ENCODE measurements at regions not wholly inside any gene's neighbourhood (a gene's known extent, or its start where the extent isn't known, plus 50 kb on each side); places are given as distances from the start of the nearest gene placed in this dataset.
A peak's percentile ranks its signal among the peaks of the same experiment; 100 is the strongest.
"Not testable (repeated sequence)": the region's sequence is repeated elsewhere in the genome, so short reads cannot be mapped to it uniquely, and the experiment has no call there.

DNA sequence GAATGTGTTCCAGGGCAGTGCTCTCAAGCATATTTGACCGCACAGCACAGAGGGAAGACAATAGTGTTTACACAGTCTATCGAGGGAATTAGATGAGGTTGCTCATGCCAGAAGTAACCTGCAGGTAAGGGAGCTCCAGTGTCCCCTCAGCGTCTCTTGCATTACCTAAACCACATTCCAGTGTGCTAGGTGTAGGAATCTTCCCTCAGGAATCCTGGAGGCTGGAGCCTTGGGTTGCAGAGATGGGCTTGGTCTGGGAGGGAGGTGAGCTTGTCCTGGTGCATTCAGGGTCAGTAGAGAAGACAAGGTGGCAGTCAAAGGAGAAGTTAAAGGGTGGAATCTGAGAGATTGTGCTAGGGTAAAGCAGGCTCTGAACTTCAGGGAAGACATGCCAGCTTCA is 56.3 kb downstream of the SOX14 start:
- no peak for DNase-seq

DNA sequence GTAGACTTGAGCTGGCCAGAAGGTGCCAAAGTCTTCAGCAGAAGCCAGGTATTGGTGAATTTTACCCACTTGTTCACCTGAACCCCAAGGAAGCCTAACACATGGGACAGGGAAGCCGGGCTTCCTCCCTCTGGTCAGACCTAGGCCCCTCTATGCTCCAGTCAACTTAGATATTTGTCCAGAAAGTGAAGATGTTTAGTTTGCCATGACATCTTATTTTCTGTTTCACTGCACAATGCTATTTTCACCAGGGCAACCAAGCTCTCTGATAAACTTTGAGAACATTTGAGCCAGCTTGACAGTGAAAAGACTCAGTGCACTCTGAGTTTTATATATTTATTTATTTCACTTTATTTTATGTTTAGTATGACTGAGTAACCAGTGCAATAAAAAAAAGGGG is 71.0 kb downstream of the SOX14 start:
- no peak for DNase-seq

DNA sequence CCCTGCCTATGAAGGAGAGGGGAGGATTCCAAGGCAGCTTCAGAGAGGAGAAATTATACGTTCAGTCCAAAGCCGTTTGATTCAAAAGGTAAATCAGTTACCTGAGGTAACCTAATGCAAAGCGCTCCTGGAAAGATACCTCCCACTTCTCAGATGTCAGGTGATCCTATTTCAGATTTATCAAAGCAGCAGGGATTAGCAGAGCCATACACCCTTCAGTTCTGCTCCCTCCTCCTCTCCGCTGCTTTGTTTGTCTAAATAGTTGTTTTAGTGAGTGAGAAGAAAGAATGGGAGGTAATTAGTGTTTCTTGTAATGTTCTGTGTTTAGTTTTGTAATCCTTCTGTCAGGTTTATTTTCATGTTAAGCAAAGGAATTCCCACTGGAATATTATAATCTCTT is 81.1 kb downstream of the SOX14 start:
- no peak for DNase-seq

DNA sequence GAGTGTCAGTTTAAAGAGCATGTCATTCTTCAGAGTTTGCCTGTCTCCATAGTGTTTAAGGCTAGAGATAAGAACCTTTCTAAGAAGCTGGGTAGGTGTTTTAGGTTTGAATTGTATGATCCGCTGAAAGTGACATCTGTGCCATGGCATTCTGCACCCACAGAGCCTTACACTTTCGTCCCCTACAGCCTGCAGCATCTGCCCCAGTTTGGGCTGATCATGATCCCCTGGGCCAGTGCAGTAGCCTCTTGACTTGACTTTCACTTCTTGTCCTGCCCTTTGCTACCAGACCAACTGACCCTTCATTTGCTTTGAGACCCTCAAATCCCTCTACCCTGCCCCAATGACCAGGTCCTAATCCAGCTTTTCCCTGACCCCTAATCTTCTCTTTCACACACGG is 81.6 kb downstream of the SOX14 start:
- DNase-seq, result no peak

DNA sequence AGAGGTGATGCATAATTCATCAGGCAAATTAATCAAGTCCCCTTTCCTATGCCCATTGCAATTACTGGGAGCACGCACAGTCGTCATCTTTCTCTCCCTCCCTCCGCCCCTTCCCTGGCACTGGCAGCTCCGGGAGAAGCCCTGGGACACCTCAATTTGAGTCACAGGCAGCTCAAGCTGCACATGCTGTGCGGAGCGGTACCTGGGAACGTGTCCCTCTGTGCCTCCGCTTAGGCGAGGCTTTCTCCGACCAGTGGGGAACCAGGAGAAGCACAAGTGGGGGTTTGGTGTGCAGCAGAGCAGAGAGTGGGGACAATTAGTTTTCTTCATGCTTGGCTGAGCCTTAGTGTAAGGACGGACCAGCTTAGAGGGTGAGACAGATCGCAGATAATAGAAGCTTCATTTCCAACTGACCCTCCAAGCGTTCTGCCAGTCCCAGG is 88.3 kb downstream of the SOX14 start:
- no peak for DNase-seq

DNA sequence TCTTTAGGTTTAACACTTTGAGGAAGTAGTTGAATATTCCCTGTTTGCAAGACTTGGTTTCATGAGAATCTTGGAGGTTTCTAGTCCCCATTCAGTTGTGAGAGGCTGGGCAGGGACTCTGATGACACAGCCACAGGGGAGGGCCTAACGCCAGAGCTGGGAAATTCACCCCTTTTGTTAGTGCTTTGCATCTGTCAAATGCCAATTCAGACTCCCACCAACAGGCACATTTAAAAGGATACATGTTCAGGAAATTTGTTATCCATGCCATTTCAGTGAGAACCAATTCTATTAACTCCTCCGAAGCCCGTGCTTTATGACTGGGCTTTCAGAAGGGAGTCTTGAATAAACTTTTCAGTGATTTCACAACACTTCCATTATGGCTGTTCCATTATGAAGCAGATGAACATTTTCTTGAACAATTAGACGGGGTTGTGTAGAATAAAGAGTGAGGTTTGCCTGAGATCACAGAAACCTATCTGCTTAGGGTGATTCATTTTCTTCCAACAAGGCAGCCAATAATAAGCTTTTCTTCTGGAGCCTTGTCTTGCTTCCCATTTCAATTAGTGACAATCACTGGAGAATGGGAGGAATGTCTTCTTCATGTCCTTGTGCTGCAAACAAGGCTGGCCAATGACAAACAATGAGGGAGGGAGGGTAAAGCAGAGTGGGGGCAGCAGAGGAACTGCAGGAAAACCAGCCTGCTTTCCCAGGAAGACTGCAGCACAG is 90.6 kb downstream of the SOX14 start:
- no peak for DNase-seq

DNA sequence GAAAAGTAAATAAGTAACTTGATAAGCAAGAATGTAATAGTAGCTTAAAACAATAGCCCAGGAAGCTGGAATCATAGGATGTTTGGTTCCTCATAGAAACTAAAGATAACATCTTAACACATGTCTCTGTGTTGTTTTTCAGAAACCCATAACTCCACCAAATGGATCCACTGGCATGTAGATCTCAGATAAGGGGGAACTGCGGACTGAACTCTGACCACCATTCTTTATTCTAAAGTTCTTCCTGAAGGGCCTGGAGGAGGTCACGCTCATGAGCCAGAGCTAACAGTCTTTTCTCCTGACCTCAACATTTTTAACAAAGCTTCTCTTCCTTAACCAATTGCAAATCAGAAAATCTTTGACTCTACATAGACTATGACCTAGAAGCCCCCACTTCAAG is 101.9 kb downstream of the SOX14 start:
- no peak for DNase-seq

DNA sequence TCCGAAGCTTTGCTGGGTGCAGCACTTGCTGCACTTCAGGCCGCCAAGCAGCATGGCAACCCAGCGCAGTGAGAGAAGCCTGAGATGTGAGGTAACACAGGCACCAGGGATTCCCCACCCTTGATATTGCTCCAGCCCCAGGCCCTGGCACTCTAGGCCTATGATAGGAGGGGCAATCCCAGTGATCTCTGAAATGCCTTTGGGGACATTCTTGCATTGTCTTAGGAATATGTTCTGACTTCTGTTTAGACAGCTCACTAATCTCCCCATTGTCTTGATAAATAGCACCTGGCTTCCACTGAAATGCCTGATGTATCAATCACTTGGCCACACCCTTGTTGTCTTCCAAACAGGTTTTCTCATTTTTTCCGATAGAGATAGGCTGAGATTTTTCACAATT is 102.8 kb downstream of the SOX14 start:
- DNase-seq, result no peak

DNA sequence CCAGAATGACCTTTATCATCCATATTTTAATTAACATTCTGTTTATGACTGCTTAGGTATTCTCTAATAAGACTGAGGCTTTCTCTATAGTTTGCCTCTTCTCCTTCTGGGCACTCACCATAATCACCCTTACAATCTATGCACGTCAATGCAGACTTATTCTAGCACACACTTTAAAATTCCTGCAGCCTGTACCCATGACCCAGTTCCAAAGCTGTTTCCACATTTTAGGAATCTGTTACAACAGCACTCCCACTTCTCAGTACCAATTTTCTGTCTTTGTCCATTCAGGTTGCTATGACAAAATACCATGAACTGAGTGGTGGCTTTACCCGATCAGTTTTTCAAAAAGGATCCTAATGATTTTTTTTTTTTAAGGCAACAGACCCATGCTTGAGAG is 103.5 kb downstream of the SOX14 start:
- no peak for DNase-seq

DNA sequence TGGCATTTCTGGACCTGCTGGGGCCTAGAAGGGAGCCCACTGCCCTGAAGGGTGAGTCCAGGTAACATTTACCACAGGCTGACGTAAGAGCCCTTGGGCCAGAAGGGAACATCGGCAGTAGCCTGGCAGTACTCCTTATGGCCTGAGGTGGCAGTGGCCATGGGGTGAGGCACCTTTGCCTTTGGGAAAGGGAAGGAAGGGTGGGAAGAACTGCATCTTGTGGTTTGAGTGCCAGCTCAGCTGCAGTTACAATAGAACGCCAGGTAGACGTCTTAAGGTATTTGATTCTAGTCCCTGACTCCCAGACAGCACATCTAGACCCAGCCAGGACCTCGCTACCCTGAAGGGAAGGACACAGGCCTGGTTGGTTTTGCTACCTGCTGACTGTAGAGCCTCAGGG is 104.9 kb downstream of the SOX14 start:
- DNase-seq, result no peak

DNA sequence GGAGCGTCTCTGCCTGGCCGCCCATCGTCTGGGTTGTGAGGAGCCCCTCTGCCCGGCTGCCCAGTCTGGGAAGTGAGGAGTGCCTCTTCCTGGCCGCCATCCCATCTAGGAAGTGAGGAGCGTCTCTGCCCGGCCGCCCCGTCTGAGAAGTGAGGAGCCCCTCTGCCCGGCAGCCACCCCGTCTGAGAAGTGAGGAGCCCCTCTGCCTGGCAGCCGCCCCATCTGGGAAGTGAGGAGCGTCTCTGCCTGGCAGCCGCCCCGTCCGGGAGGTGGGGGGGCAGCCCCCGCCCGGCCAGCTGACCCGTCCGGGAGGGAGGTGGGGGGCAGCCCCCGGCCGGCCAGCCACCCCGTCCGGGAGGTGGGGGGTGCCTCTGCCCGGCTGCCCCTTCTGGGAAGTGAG is 108.5 kb downstream of the SOX14 start:
- DNase-seq, result not testable (repeated sequence)

DNA sequence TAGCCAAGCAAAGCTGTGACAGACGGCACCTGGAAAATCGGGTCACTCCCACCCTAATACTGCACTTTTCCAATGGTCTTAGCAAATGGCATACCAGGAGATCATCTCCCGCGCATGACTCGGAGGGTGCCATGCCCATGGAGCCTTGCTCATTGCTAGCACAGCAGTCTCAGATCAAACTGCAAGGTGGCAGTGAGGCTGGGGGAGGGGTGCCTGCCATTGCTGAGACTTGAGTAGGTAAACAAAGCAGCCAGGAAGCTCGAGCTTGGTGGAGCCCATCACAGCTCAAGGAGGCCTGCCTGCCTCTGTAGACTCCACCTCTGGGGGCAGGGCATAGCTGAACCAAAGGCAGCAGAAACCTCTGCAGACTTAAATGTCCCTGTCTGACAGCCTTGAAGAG is 113.1 kb upstream of the CLDN18 start:
- DNase-seq, result not testable (repeated sequence)

DNA sequence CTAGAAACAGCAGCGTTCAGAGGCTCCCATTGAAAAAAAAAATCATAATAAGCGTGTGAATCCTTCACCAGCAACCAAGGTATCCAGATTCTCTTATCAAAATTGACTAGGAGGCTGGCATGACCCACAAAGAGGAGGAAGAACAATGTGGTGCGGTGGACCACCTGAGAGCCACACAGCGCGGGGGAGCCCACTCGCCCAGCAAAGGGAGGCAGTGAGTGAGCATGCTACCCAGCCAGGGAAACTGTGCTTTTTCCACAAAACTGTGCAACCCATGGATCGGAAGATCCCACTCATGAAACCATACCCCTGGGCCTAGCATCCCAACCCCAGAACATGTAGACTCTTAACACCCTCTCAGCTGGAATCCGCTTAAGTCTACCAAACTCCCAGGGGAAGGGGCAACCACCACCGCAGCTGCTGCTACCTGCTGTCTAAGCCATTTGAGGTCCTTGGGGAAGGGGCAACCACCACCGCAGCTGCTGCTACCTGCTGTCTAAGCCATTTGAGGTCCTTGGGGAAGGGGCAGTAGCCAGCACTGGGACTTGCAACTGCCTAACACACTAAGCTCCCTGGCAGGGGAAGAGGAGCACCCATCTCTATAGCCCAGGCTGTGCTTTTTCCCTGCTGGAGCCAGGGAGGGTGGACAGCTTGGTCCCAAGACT is 102.8 kb upstream of the CLDN18 start:
- no peak for DNase-seq

DNA sequence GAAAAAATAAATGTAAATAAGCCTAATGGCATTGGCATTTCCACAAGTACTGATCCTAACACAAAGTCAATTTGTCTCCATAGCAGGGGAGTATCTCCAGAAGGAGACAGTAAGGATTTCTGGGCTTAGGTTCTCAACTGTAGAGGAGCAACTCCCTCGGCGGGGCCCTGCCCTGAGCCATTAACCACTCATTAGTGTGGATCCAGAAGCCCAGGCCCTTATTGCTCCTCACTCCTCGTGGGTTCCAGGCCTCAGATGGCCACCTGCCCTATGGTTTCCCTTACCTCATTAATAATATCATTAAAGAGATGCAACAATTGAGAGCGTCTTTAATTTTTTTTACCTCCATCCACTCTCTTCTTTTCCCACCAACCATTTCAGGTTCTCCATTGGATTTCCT is 85.3 kb upstream of the CLDN18 start:
- DNase-seq, result no peak

DNA sequence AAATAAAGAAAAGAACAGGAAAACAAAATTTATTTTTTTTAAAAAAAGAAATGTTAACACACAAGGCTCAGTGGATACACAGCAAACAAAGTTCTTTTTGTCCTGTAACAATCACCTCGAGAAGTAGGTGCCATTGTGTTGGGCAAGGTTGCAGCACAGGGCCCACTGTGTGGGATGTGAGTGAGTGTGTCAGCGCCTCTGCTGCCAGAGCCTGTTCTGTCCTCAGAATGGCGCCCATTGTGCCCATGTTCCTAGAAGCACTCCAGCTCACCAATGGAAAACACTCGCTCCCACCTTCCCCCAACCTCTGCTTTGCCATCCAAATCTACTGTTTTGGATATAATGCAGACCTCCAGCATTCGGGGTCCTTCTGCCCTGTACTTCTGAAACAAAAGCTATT is 84.9 kb upstream of the CLDN18 start:
- DNase-seq, result no peak

DNA sequence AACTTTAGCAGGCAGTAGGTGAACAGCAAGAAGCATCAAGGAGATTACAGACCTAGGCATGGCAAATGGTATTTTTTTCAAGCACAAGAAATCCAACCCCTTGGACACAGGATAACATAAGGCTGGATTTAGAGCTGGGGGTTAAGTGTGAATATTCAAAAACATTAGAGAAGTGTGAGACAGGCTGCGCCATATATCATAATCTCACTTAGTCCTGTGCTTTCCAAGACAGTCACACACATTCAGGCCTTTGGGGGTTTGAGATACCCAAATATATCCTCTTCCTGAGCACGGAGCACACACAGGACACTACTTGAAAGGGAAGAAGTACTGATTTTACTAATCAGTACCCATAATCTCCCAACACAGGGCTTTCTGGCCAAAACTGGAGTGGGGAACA is 83.0 kb upstream of the CLDN18 start:
- DNase-seq, result no peak

DNA sequence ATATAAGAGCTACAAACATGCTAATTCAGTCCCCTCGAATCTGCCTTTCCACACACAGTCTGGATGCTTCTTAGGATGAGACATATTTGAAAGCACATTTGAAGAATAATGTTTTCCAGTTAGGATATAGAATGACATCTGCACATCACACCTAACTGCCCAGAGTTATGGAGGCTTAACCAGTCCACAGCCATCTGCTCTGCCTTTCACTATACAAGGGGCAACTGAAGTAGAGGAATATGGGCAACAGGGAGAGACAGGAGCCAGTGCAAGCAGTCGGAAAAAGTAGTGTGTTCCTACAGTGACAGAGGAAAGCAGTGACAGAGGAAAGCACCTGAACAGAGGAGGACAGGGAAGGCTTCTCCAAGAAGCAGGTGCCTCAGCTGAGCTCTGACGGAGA is 79.0 kb upstream of the CLDN18 start:
- DNase-seq, result no peak

DNA sequence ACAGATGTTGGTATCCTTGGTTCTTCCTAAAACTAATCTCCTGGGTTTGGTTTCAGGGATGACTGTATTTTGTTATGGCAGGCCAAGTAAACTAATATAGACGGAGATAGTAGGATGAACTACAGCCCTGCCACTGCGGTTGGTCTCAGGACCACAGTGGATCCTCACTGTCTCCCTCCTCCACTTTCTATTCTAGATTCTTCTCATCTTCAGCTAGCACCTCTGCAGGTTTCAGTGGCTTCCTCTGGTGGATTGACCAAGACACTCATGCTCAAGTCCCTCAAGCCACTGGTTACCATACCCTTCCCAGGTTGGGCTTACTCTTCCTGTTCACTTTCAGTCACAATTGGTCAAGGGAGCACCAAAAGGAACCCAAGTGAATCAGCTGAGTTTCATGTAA is 71.1 kb upstream of the CLDN18 start:
- DNase-seq, result no peak

DNA sequence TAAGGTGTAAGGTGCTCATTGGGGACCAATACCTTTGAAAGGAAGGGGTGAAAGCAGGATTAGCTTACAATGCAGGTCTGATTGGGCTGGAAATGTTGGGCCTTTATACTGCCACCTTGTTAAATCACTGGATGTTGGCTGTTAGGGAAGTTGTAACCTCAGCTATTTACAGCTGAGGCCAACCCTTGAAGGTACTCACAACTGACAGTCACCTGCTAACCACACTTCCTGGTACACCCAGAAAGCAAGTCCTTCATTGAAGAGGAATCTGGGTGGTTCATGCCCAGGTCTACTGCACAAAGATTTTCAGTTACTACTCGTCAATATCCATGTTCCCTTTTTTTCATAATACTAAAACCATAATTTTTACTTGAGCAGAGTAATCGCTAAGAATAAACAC is 65.4 kb upstream of the CLDN18 start:
- DNase-seq, result no peak

DNA sequence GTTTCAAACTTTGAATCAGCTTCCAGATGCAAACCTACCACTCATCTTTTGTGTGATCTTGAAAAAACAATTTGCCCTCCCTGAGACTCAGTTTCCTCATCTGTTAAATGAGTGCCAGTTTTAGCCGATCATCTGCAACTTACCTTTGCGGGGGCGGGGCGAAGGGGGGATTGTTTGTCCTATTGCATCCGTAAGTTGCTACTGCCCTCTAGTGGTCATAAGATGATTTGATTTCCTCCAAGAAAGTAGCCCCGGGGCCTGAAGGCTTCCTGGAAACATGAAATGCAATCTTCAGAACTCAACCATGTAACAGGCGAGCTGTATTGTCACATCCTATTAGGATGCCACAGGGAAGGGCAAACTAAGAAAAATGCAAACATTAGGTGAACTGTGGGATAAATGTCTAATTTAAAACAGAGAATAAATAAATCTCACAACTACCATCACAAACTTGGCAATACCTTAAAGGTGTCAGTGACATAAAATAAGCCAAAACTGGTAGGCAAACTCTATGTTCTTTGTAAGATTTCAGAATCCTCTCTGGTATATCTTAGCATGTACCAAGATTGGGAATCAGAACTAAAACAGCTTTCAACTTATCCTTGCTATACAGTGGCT is 63.5 kb upstream of the CLDN18 start:
- peak; percentile 68 for DNase-seq

DNA sequence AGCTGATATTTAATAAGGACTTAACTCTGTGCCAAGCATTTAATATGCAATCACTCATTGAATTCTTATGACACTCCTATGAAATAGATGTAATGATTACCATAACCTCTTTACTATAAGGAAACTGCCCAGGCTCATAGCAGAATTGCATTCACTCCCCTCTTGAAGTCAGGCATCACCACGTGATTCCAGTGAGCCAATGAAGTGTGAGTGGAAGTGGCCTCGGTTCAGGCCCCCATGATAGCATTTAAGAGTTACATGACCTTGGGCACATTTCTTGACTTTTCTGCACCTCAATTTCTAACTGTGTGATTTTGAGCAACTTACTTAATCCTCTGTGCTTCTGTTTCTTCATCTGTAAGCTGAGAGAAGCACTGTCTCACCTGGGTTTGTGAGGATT is 62.8 kb upstream of the CLDN18 start:
- no peak for DNase-seq

DNA sequence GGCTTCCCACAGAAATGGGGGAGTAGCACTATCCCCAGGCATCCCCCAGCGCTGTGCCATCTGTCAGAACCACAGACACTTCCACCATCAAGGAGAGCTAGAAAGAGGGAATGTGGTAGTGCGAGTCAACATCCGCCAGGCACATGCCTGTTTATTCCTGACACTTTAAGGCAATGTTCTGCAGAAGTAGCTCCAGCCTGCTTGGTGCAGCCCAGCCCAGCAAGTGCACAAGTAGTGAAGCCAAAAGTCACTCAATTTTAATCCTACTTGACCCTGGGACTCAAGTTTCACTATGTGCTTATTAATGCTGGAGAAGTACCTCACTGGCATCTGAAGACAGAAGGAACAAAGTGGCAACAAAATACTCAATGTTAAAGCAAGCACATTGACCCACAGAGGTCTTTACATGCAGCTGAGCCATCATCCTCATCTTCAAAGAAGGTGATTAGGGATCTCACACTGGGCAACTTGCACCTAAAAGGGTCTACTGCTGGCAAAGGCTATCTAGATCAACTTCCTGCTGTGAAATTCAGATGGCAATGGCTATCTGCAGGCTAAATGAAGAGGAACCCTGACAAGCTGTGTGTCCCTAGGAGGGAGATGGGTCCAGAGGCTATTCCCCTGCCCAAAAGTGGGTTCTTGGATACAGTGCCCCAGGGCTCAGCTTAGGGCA is 61.4 kb upstream of the CLDN18 start:
- no peak for DNase-seq

DNA sequence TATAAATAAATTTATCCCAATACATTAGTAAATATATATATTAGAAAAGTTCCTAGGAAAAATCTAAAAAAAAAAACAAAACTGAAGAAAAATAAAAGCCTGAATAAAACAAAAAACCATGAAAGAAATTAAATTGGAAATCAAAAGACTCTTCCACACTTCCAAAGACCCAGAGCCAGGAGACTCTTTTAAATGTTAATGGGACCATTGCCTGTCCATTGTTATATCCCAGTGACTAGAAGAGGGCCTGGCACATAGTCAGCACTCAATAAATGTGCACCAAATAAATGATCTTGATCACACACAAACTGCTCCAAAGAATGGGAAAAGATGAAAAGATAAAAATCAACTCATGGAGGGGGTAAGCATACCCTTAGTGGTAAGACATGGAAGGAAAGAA is 51.3 kb upstream of the CLDN18 start:
- no peak for DNase-seq
